Common myeloid progenitor, CD34-positive (primary cell): ENCODE measurements at regions not wholly inside any gene's neighbourhood (a gene's known extent, or its start where the extent isn't known, plus 50 kb on each side); places are given as distances from the start of the nearest gene placed in this dataset.

Experiments used
- CTCF ChIA-PET: fragments of 350-600 bp; sonication (Branson Sonifier 250); formaldehyde crosslinking; loops from one replicate; lab custom pipeline; 2021; ENCODE audit warnings: antibody characterized with exemption; lab: Charles Lee
- POLR2A ChIA-PET: fragments of 350-600 bp; sonication (Branson Sonifier 250); formaldehyde crosslinking; loops from one replicate; lab custom pipeline; 2021; ENCODE audit warnings: antibody characterized with exemption; lab: Charles Lee
- DNase-seq, 3 donors: peaks; one replicate each; pipeline versions ENCODE4 v3.0.0 to v3.0.0-alpha.2; 2013
- H3K27ac ChIP-seq, 2 experiments: 1 replicate in 1 of 2; 2 replicates in 1 of 2; pipeline ENCODE4 v1.7.0; 2013; ENCODE audit warnings: inconsistent platforms in 2 of 2, low read length in 2 of 2, mild to moderate bottlenecking in 2 of 2, low read depth in 1 of 2, moderate library complexity in 1 of 2; ENCODE audit not compliant: severe bottlenecking in 2 of 2, insufficient read depth in 1 of 2, poor library complexity in 1 of 2
- H3K27me3 ChIP-seq, 5 experiments: replicated peaks in 2 of 5; 1 replicate in 3 of 5; 2 replicates in 2 of 5; pipeline versions ENCODE4 v1.6.1 to v1.7.0; 2013; ENCODE audit warnings: low read length in 4 of 5, mild to moderate bottlenecking in 2 of 5, moderate library complexity in 2 of 5, inconsistent platforms in 1 of 5; ENCODE audit not compliant: insufficient read depth in 5 of 5, control insufficient read depth in 4 of 5
- H3K36me3 ChIP-seq, 4 experiments: 1 replicate in 2 of 4; 2 replicates in 2 of 4; pipeline versions ENCODE4 v1.6.1 to v1.7.0; 2013; ENCODE audit warnings: low read length in 3 of 4, control low read depth in 1 of 4, mild to moderate bottlenecking in 1 of 4; ENCODE audit not compliant: control insufficient read depth in 4 of 4, insufficient read depth in 4 of 4
- H3K4me1 ChIP-seq, 4 experiments: 1 replicate in 3 of 4; 2 replicates in 1 of 4; pipeline versions ENCODE4 v1.6.1 to v1.7.1; 2013; ENCODE audit warnings: low read length in 3 of 4, mild to moderate bottlenecking in 3 of 4, control low read depth in 1 of 4, inconsistent platforms in 1 of 4, moderate library complexity in 1 of 4; ENCODE audit not compliant: control insufficient read depth in 4 of 4, insufficient read depth in 4 of 4; ENCODE audit errors: control extremely low read depth in 1 of 4
- H3K4me3 ChIP-seq, 7 experiments: 1 replicate in 4 of 7; 2 replicates in 3 of 7; pipeline versions ENCODE4 v1.5.1 to v1.7.0; 2013; ENCODE audit warnings: mild to moderate bottlenecking in 7 of 7, low read length in 6 of 7, moderate library complexity in 6 of 7, inconsistent platforms in 2 of 7, low read depth in 2 of 7, control low read depth in 1 of 7; ENCODE audit not compliant: insufficient read depth in 4 of 7, control insufficient read depth in 1 of 7; ENCODE audit errors: extremely low read depth in 1 of 7
- H3K9me3 ChIP-seq, 5 experiments: 1 replicate in 4 of 5; 2 replicates in 1 of 5; pipeline versions ENCODE4 v1.6.1 to v1.7.1; 2013; ENCODE audit warnings: low read length in 4 of 5, mild to moderate bottlenecking in 2 of 5, inconsistent platforms in 1 of 5, low read depth in 1 of 5, moderate library complexity in 1 of 5; ENCODE audit not compliant: control insufficient read depth in 4 of 5, insufficient read depth in 2 of 5; ENCODE audit errors: control extremely low read depth in 1 of 5
- WGBS: methylation state at CpG from one replicate; pipeline ENCODE4 v1.1.5; 2013; ENCODE audit not compliant: insufficient coverage; 5-methylcytosine and 5-hydroxymethylcytosine counted together

GRCh38 chr1:198391393-198392020 is 149.0 kb downstream of the ATP6V1G3 start:
- WGBS, result 98% methylated on average over 7 of the region's 10 CpGs
- Histone ChIP-seq H3K4me3 (no peak overlapping the region), H3K36me3 (no peaks in the 10 kb centered on the region), H3K27ac (no peak overlapping the region), H3K27me3 (no peaks in the 10 kb centered on the region), H3K4me1 (peaks cover 0 to 3% (median 2%) of the 10 kb centered on the region in 4 experiments), H3K9me3 (no peaks in the 10 kb centered on the region)
- DNase-seq, result no peak
- ChIA-PET POLR2A (interaction anchor here (0.7 kb wide), 1 partner anchor 196 kb away, joined by 4 read pairs; no protein-coding TSS in a partner anchor), CTCF (interaction anchor here (1.8 to 2.5 kb wide), 2 partner anchors 10 to 19 kb away, joined by 3 to 6 read pairs; no protein-coding TSS in a partner anchor)

GRCh38 chr1:198387587-198387986 is 152.9 kb downstream of the ATP6V1G3 start:
- DNase-seq, result no peak
- no peaks in the 10 kb centered on the region for H3K36me3 ChIP-seq
- H3K4me3 ChIP-seq, result no peak overlapping the region
- H3K27me3 ChIP-seq, result no peaks in the 10 kb centered on the region
- H3K27ac ChIP-seq, result no peak overlapping the region
- WGBS, result 100% methylated on average over 1 of the region's 3 CpGs
- H3K4me1 ChIP-seq, result no peaks in the 10 kb centered on the region
- CTCF ChIA-PET, result no interaction called here
- POLR2A ChIA-PET, result no interaction called here
- H3K9me3 ChIP-seq, result no peaks in the 10 kb centered on the region

DNA sequence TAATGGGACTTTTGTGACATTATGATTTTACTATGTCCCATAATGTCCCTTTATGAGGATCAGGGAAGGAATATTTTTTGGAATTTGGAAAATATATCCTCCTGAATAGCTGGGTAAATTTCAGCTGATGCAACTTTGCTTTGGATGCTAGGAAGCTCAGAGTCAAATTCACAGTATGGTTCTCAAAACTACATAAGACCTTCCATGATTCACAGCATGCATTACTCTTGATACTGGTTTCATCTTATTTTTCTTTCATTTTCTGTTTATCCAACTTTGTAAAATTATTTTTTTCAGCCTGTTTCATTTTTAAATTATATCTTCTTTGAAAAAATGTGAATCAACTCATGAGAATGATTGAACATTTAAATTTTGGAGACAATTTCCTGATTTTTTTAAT is 160.2 kb downstream of the ATP6V1G3 start:
- Histone ChIP-seq H3K9me3 (peaks cover 0 to 4% (median 0%) of the 10 kb centered on the region in 5 experiments), H3K27me3 (no peaks in the 10 kb centered on the region), H3K27ac (no peak overlapping the region), H3K4me1 (no peaks in the 10 kb centered on the region), H3K36me3 (no peaks in the 10 kb centered on the region), H3K4me3 (no peak overlapping the region)
- DNase-seq, result peak in 1 of 3 donors; percentile 4
- POLR2A ChIA-PET, result no interaction called here
- CTCF ChIA-PET, result no interaction called here

GRCh38 chr1:198377702-198378101 is 162.8 kb downstream of the ATP6V1G3 start:
- no peaks in the 10 kb centered on the region for H3K36me3 ChIP-seq
- no peak for DNase-seq
- ChIA-PET POLR2A (no interaction called here), CTCF (no interaction called here)
- peaks cover 0 to 7% (median 3%) of the 10 kb centered on the region in 5 experiments for H3K9me3 ChIP-seq
- H3K4me3 ChIP-seq, result no peak overlapping the region
- no peaks in the 10 kb centered on the region for H3K27me3 ChIP-seq
- H3K27ac ChIP-seq, result no peak overlapping the region
- H3K4me1 ChIP-seq, result no peaks in the 10 kb centered on the region

- no peaks in the 10 kb centered on the region for H3K4me1 ChIP-seq
- no peak overlapping the region for H3K4me3 ChIP-seq
- no peak overlapping the region for H3K27ac ChIP-seq
- DNase-seq, result no peak
- no peaks in the 10 kb centered on the region for H3K27me3 ChIP-seq
- ChIA-PET CTCF (interaction anchor here (0.5 to 1.3 kb wide), 3 partner anchors 12 to 400 kb away, joined by 3 to 4 read pairs (median 4); no protein-coding TSS in a partner anchor), POLR2A (no interaction called here)
- H3K9me3 ChIP-seq, result peaks cover 0 to 7% (median 3%) of the 10 kb centered on the region in 5 experiments
- H3K36me3 ChIP-seq, result no peaks in the 10 kb centered on the region
Measured at GRCh38 chr1:198374288-198374687, 166.2 kb downstream of the ATP6V1G3 start.

- no peaks in the 10 kb centered on the region for H3K27me3 ChIP-seq
- POLR2A ChIA-PET, result no interaction called here
- WGBS, result no CpG with 5 or more reads among the region's 3 CpGs
- no peak overlapping the region for H3K27ac ChIP-seq
- H3K4me3 ChIP-seq, result no peak overlapping the region
- CTCF ChIA-PET, result interaction anchor here (1.1 to 1.3 kb wide), 2 partner anchors 11 to 312 kb away, joined by 3 to 4 read pairs; no protein-coding TSS in a partner anchor
- H3K4me1 ChIP-seq, result no peaks in the 10 kb centered on the region
- H3K36me3 ChIP-seq, result no peaks in the 10 kb centered on the region
- DNase-seq, result no peak
- H3K9me3 ChIP-seq, result peaks cover 0 to 7% (median 3%) of the 10 kb centered on the region in 5 experiments
Measured at GRCh38 chr1:198373376-198373775, 167.1 kb downstream of the ATP6V1G3 start.
